ENCODE measurements at regions not wholly inside any gene's neighbourhood (a gene's known extent, or its start where the extent isn't known, plus 50 kb on each side); places are given as distances from the start of the nearest gene placed in this dataset.

GRCh38 chr20:62578294-62578897, 63.9 kb upstream of the SLCO4A1 start:
- TF ChIP-seq CTCF (IDR thresholded peaks at IDR 0.05) (no peak), POLR2A (IDR thresholded peaks at IDR 0.05) (no peak), POLR2AphosphoS5 (IDR thresholded peaks at IDR 0.05) (no peak)
